Renal cortical epithelial cell (primary cell): ENCODE measurements at regions not wholly inside any gene's neighbourhood (a gene's known extent, or its start where the extent isn't known, plus 50 kb on each side); places are given as distances from the start of the nearest gene placed in this dataset.
A peak's percentile ranks its signal among the peaks of the same experiment; 100 is the strongest.

Experiments used
- DNase-seq: peaks from one replicate; pipeline ENCODE4 v3.0.0-alpha.2; 2011; ENCODE audit warnings: low read depth

DNA sequence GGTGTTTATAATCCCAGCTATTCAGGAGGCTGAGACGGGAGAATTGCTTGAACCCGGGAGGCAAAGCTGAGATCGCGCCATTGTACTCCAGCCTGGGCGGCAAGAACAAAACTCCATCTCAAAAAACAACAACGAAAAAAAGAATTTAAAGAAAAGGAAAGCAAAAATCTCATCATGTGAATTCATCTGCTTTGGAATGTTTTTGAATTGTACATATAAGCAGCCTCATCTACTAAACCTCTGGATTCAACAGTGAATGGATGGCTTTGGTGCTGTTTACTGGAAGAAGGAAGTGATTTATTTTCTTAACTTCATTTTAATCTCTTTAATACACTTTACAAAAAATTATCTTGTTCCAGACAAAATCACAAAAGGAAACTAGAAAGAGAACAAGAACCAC, 51.8 kb upstream of the PNRC1 start:
- DNase-seq: no peak

DNA sequence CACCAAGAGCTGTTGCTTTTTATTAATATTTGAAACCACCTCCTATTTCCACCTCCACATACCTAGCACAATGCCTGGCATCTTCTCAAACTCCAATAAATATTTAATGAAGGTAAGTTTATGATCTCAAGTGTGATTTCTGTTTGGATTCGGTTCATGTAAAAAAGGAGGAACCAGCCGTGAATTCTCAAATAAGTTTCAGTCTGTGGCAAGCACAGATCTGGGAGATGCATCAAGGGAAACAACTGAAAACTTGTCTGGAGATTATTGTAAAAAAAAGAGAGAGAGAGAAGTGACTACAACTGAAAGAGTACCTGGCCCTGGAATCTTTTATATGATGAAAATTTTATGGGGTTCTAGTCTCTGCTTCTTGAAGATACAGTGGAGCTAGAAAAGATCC, 52.8 kb upstream of the PNRC1 start:
- no peak for DNase-seq

GRCh38 chr6:89026151-89026550, 54.4 kb upstream of the PNRC1 start:
- no peak for DNase-seq

DNA sequence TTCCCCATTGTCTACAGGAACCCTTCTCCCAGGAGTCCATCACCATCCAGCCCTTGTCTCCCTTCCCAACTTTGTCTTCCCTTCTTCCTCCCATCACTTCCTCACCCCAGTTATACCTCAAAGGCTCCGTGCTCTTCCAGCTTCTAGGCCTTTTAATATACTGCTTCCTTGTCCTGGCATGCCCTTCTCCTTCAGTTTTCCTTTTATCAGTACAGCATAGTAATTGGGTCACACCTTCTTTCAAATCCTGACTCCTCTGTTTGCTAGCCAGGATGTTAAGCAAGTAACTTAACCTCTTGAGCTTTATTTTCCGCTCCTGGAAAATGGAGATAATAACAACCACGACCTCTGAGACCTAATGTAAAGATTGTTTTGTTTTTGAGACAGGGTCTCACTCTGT, 54.9 kb upstream of the PNRC1 start:
- DNase-seq: no peak

- DNase-seq: no peak
Measured at GRCh38 chr6:89024456-89024855, 56.1 kb upstream of the PNRC1 start.

- DNase-seq: peak; percentile 92
Measured at GRCh38 chr6:89023591-89024441, 56.7 kb upstream of the PNRC1 start.

DNA sequence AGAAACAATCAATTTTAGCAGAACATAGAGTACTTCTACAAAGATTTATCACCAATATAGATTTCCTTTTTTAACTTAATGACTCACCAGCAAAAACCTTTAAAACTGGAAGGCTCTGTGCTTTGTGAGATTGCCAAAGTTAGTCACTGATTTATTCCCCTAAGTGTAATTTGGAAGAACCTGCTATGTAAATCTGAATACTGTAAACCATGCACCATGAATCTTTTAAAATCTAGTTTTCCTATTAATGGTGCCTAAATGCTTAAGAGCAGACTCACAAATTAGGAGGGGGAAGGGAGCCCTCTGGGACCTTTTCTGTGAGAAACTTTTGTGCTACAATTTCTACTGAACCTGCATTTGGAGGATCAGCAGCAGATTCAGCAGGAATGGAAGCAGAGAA, 57.8 kb upstream of the PNRC1 start:
- DNase-seq: peak; percentile 93

DNA sequence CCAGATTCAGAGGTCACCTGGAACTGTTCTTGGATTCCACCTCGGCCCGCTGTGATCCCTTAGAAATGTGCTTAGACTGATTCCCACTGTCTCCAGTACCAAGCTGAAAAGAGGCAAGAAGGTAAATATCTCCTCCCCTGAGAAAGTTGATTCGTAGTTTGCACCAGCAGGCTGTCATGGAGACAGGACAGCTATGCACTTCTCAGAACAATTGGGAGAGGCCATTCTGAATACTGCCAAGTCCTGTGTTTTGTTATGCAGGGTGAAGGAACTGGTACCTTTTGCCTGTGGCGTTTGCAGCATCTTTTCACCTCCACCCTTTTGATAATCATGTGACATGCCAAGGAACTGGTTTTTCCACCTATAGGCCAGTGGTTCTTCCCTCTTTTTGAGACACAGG, 58.2 kb upstream of the RNGTT start:
- peak; percentile 35 for DNase-seq

DNA sequence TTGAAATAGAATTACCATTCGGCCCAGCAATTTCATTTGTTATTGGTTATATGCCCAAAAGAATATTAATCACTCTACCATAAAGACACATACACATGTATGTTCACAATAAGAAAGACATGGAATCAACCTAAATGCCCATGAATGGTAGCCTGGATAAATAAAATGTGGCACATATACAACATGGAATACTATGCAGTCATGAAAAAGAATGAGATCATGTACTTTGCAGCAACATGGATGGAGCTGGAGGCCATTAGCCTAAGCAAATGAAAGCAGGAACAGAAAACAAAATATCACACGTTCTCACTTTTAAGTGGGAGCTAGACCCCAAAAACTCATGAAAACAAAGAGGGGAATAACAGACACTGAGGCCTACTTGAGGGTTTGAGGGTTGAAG, 52.6 kb upstream of the RNGTT start:
- no peak for DNase-seq

DNA sequence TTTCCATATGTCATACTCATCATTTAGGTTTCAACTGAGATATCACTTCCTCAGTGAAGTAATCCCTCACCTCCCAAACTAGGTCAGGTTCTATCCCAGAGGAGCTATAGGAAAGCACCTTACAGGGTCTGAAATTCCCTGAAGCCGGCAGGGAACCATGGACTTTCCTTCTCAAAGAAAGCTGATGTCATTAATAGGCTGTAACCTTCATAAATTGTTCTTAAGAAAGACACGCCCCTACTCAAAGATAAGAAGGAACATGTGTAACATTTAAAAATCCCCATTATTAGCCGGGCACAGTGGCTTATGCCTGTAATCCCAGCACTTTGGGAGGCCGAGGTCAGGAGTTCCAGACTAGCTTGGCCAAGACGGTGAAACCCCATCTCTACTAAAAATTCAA, 50.0 kb upstream of the RNGTT start:
- DNase-seq: no peak
